ENCODE measurements at regions not wholly inside any gene's neighbourhood (a gene's known extent, or its start where the extent isn't known, plus 50 kb on each side); places are given as distances from the start of the nearest gene placed in this dataset.

DNA sequence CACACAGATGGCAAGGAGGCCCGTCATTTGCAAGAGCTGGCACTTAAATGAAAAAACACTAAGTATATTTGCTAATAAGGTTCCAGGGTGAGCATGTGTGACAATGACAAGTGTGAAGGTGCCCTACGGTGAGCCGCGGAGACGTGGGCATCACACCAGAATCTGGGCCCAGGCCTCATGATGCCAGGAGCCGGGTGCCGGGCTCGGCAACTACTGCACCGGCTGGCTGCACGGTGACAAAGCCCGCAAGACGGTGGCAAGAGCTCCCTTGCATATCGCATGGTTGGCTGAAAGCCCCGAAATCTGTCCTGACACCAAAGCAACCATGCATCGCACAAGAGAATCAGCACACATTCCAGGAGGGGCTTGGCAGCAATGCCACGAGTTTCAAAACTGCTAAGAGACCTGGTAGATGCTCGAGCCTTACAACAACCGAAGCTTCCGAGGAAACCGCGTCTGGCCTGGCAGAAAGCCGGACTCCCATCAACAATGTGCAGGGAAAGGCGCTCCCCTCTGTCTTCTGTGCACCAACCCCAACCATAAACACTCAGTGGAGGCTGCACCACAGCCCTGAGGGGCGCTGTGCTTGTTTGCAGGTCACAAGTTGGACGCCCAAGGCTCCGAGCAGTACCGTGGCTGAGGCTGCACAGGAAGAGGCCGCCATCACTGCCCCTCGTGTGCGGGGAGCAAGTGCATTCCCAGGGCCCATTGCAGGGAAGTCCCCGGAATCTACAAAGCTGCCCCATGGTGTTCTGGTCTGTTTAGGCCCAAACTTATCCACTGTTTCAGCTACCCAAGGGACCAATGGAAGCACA lies 339.7 kb downstream of the CTTN start:
- TF ChIP-seq, protein P1, sequence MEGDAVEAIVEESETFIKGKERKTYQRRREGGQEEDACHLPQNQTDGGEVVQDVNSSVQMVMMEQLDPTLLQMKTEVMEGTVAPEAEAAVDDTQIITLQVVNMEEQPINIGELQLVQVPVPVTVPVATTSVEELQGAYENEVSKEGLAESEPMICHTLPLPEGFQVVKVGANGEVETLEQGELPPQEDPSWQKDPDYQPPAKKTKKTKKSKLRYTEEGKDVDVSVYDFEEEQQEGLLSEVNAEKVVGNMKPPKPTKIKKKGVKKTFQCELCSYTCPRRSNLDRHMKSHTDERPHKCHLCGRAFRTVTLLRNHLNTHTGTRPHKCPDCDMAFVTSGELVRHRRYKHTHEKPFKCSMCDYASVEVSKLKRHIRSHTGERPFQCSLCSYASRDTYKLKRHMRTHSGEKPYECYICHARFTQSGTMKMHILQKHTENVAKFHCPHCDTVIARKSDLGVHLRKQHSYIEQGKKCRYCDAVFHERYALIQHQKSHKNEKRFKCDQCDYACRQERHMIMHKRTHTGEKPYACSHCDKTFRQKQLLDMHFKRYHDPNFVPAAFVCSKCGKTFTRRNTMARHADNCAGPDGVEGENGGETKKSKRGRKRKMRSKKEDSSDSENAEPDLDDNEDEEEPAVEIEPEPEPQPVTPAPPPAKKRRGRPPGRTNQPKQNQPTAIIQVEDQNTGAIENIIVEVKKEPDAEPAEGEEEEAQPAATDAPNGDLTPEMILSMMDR (IDR thresholded peaks at IDR 0.05; ENCODE audit: borderline replicate concordance, extremely low read depth, low read length, poor library complexity, severe bottlenecking): no peak
- no peak for TF ChIP-seq EZH2 (IDR thresholded peaks at IDR 0.05; ENCODE audit: borderline replicate concordance, low read depth, low read length, severe bottlenecking)
